Activated CD8-positive, alpha-beta T cell treated with anti-CD3 and anti-CD28 coated beads for 36 hours (primary cell): ENCODE measurements at regions not wholly inside any gene's neighbourhood (a gene's known extent, or its start where the extent isn't known, plus 50 kb on each side); places are given as distances from the start of the nearest gene placed in this dataset.

Experiments used
- ATAC-seq: fragments of 200-7000 bp; cut with Tn5 transposase; one replicate; pipeline ENCODE4 v1.10.0; 2021; ENCODE audit warnings: mild to moderate bottlenecking, moderate library complexity
- CTCF ChIA-PET: fragments of 350-600 bp; sonication (Branson Sonifier 250); formaldehyde crosslinking; loops from one replicate; lab custom pipeline; 2021; ENCODE audit warnings: antibody characterized with exemption; lab: Charles Lee
- POLR2A ChIA-PET: fragments of 350-600 bp; sonication (Branson Sonifier 250); formaldehyde crosslinking; loops from one replicate; lab custom pipeline; 2021; ENCODE audit warnings: antibody characterized with exemption; lab: Charles Lee
- DNase-seq: peaks from one replicate; pipeline ENCODE4 v3.0.0-alpha.2; 2020
- H3K27ac Mint-ChIP-seq: one replicate; pipeline ENCODE4 v1.8.0; 2021; ENCODE audit warnings: mild to moderate bottlenecking, mixed read lengths
- H3K27me3 Mint-ChIP-seq: one replicate; pipeline ENCODE4 v1.8.0; 2021; ENCODE audit warnings: mixed read lengths
- H3K36me3 Mint-ChIP-seq: one replicate; pipeline ENCODE4 v1.8.0; 2021; ENCODE audit warnings: low read depth, mixed read lengths
- H3K4me1 Mint-ChIP-seq: one replicate; pipeline ENCODE4 v1.8.0; 2021; ENCODE audit warnings: low read depth, mixed read lengths
- H3K4me3 Mint-ChIP-seq: one replicate; pipeline ENCODE4 v1.8.0; 2021; ENCODE audit warnings: mild to moderate bottlenecking, moderate library complexity, mixed read lengths
- H3K9me3 Mint-ChIP-seq: one replicate; pipeline ENCODE4 v1.8.0; 2021; ENCODE audit warnings: mixed read lengths
- intact Hi-C: fragments of 100-400 bp; cut with micrococcal nuclease; formaldehyde crosslinking; loops from one replicate; pipeline ENCODE4 v1.10.0; 2022
- TF ChIP-seq, protein P1 (sequence below): fragments of 200-600 bp; IDR thresholded peaks from one replicate; pipeline ENCODE4 v1.8.0; 2022; ENCODE audit warnings: antibody characterized with exemption, mild to moderate bottlenecking

DNA sequence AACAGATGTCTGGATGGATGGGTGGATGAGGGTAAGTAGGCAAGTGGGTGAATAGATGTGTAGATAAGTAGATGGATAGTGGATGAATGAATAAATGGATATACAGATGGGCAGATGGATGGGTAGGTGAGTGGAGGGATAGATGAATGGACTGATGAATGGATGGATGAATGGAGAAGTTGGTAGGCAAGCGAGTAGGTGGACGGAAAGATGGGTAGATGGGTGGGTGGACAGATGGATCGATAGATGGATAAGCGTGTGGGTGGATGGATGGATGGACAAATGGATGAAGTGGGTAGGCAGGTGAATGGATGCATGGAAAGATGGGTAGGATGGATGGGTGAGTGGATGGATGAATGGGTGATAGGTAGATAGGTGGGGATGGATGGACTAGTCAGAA lies 393.2 kb downstream of the SHANK2 start:
- CTCF ChIA-PET, result no interaction called here
- peaks cover 1% of the 10 kb centered on the region for H3K27me3 Mint-ChIP-seq
- ATAC-seq, result no peak

DNA sequence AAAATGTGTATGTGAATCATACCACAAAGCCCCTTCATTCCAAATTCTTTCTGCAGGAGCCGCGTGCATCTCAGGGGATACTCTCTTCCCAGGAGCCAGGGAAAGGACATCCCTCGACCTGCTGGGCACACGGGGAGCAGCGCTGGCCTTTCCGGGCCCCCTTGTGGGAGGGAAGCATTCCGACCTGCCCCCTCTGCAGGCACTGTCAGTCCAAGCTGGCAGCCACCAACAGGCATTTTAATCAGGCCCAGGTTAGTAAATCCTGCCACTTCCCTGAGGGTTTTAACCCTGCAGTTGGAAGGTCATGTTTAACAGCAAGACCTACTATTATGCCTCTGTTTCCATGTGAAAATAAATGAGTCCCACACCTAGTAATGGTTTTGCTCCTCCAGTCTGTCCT lies 391.5 kb downstream of the SHANK2 start:
- no peak overlapping the region for H3K27ac Mint-ChIP-seq
- CTCF ChIA-PET, result no interaction called here
- H3K36me3 Mint-ChIP-seq, result no peaks in the 10 kb centered on the region
- POLR2A ChIA-PET, result no interaction called here
- H3K27me3 Mint-ChIP-seq, result no peaks in the 10 kb centered on the region
- DNase-seq, result no peak
- H3K9me3 Mint-ChIP-seq, result no peaks in the 10 kb centered on the region
- TF ChIP-seq, protein P1, sequence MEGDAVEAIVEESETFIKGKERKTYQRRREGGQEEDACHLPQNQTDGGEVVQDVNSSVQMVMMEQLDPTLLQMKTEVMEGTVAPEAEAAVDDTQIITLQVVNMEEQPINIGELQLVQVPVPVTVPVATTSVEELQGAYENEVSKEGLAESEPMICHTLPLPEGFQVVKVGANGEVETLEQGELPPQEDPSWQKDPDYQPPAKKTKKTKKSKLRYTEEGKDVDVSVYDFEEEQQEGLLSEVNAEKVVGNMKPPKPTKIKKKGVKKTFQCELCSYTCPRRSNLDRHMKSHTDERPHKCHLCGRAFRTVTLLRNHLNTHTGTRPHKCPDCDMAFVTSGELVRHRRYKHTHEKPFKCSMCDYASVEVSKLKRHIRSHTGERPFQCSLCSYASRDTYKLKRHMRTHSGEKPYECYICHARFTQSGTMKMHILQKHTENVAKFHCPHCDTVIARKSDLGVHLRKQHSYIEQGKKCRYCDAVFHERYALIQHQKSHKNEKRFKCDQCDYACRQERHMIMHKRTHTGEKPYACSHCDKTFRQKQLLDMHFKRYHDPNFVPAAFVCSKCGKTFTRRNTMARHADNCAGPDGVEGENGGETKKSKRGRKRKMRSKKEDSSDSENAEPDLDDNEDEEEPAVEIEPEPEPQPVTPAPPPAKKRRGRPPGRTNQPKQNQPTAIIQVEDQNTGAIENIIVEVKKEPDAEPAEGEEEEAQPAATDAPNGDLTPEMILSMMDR, result no peak
- intact Hi-C loops, result no loop called here
- H3K4me3 Mint-ChIP-seq, result no peak overlapping the region
- ATAC-seq, result no peak
- H3K4me1 Mint-ChIP-seq, result no peaks in the 10 kb centered on the region

More for the DNA sequence above, 393.2 kb downstream of the SHANK2 start:
- intact Hi-C loops, result no loop called here
- DNase-seq, result no peak
- no peaks in the 10 kb centered on the region for H3K4me1 Mint-ChIP-seq
- TF ChIP-seq, protein P1, result no peak
- POLR2A ChIA-PET, result no interaction called here
- H3K9me3 Mint-ChIP-seq, result no peaks in the 10 kb centered on the region
- no peaks in the 10 kb centered on the region for H3K36me3 Mint-ChIP-seq
- no peak overlapping the region for H3K27ac Mint-ChIP-seq
- no peak overlapping the region for H3K4me3 Mint-ChIP-seq

DNA sequence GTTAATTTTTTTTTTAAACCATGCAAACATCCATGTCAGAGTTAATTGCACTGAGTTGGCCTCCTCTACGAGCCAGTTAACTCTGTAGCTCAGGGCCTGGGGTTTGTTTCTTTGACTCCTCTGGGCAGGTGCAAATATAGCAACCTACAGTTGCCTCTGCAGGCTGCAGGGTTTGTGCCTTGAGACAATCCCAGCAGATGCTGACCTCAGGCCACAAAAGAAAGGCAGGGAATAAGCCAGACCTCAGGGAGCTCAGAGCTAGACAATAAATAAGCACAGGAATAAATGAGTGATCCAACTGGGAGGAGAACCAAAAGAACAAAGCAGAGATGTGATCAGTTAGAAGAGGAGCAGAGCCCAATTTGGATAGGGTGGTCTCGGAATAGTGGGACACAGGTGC lies 390.8 kb downstream of the SHANK2 start:
- TF ChIP-seq, protein P1, result no peak
- ChIA-PET POLR2A (no interaction called here), CTCF (no interaction called here)
- Mint-ChIP-seq H3K36me3 (no peaks in the 10 kb centered on the region), H3K27ac (no peak overlapping the region), H3K27me3 (no peaks in the 10 kb centered on the region), H3K4me1 (no peaks in the 10 kb centered on the region), H3K9me3 (no peaks in the 10 kb centered on the region), H3K4me3 (no peak overlapping the region)
- DNase-seq, result no peak
- no peak for ATAC-seq
- intact Hi-C loops, result no loop called here

DNA sequence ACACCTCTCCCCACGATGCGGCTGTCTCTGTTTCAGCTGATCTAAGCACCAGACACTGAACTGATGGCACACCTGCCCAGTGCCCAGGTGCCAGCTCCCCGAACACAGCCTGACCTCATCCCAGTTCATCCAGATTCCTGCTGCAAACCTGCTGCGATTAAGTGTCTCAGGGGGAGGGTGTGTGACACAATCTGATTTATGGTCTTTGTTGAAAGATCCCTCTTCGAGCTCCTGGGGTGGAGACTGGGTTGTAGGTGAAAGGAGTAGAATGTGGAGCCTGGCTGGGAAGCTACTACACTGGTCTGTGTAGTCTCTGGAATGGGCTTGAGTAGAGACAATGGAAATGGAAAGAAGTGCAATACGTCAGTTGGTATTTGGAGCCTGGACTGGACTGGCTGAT lies 390.3 kb downstream of the SHANK2 start:
- intact Hi-C loops, result no loop called here
- TF ChIP-seq, protein P1, result no peak
- POLR2A ChIA-PET, result no interaction called here
- no peaks in the 10 kb centered on the region for H3K36me3 Mint-ChIP-seq
- ATAC-seq (no peak), DNase-seq (no peak)
- CTCF ChIA-PET, result no interaction called here
- no peak overlapping the region for H3K27ac Mint-ChIP-seq
- H3K27me3 Mint-ChIP-seq, result no peaks in the 10 kb centered on the region
- no peaks in the 10 kb centered on the region for H3K9me3 Mint-ChIP-seq
- H3K4me3 Mint-ChIP-seq, result no peak overlapping the region
- H3K4me1 Mint-ChIP-seq, result no peaks in the 10 kb centered on the region

DNA sequence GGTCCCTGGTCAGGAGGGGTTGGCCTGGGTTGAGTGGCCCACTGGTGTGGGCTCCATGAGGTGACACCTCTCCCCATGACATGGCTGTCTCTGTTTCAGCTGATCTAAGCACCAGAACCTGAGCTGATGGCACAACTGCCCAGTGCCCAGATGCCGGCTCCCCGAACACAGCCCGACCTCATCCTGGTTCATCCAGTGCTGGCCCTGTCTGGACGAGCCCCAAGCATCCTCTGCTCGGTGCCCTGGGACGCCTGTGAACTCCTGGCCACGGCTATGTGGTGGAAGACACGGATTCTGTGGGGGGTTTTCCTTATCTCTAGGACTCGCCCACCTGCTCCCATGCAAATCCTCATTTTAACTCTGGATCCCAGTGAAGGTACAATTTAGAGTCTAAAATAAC lies 389.2 kb downstream of the SHANK2 start:
- intact Hi-C loops, result no loop called here
- TF ChIP-seq, protein P1, result no peak
- Mint-ChIP-seq H3K4me3 (no peak overlapping the region), H3K27ac (no peak overlapping the region), H3K36me3 (no peaks in the 10 kb centered on the region), H3K9me3 (no peaks in the 10 kb centered on the region), H3K27me3 (no peaks in the 10 kb centered on the region), H3K4me1 (no peaks in the 10 kb centered on the region)
- ChIA-PET POLR2A (no interaction called here), CTCF (no interaction called here)
- DNase-seq, result no peak
- ATAC-seq, result no peak
